K562 (cell line): ENCODE measurements at regions not wholly inside any gene's neighbourhood (a gene's known extent, or its start where the extent isn't known, plus 50 kb on each side); places are given as distances from the start of the nearest gene placed in this dataset.

Source experiments
- ATAC-seq: fragments of 200-7000 bp; cut with Tn5 transposase; 3 replicates; pipeline ENCODE4 v1.9.1; 2020; ENCODE audit warnings: moderate library complexity
- BruUV-seq: library from RNA; stranded (reverse); fragments of 400-500 nt; replicated peaks from 2 replicates; lab custom pipeline; 2021; lab: Mats Ljungman, UMichigan
- CTCF ChIA-PET: fragments of 300-600 bp; formaldehyde crosslinking; extraction: SDS; loops from one replicate; lab custom pipeline; 2021; ENCODE audit warnings: low intra/inter-chr PET ratio; lab: Yijun Ruan, JAX
- POLR2A ChIA-PET: fragments of 300-600, 350-650 bp; sonication (Branson Sonifier 250); formaldehyde crosslinking; extraction: SDS; loops from one replicate; lab custom pipeline; 2021; ENCODE audit warnings: antibody characterized with exemption, inconsistent platforms; lab: Yijun Ruan, JAX
- DNase-seq, 4 experiments: peaks; one replicate each; pipeline versions ENCODE4 v3.0.0 to v3.0.0-alpha.2; 2011 to 2018; ENCODE audit warnings: low spot score in 3 of 4, mixed read lengths in 3 of 4; ENCODE audit errors: extremely low read depth in 1 of 4
- FAIRE-seq: peaks from 2 replicates; lab custom pipeline; 2011; peaks lifted over from hg19 to GRCh38; lab: Jason Lieb, UNC
- H2AFZ ChIP-seq: 2 replicates; pipeline ENCODE4 v1.6.0; 2011; ENCODE audit warnings: low read depth, low read length, control low read depth, inconsistent platforms
- H3K27ac ChIP-seq: fragments of 200-600 bp; 3 replicates; pipeline ENCODE4 v1.8.0; 2011; ENCODE audit warnings: low read depth, mild to moderate bottlenecking, control low read depth, inconsistent platforms, low read length, moderate library complexity, mixed read lengths; ENCODE audit errors: extremely low read depth
- H3K27me3 ChIP-seq, 2 experiments: fragments of 300-600 bp in 1 of 2; 2 replicates in 1 of 2; 3 replicates in 1 of 2; pipeline versions ENCODE4 v1.6.0 to v1.8.0; 2011; ENCODE audit warnings: inconsistent platforms in 2 of 2, low read length in 2 of 2, mild to moderate bottlenecking in 1 of 2, mixed read lengths in 1 of 2, moderate library complexity in 1 of 2; ENCODE audit not compliant: control insufficient read depth in 2 of 2, insufficient read depth in 2 of 2
- H3K36me3 ChIP-seq: fragments of 300-600 bp; 3 replicates; pipeline ENCODE4 v1.8.0; 2011; ENCODE audit warnings: mild to moderate bottlenecking, low read length, inconsistent platforms; ENCODE audit not compliant: control insufficient read depth, insufficient read depth
- H3K4me1 ChIP-seq, 2 experiments: fragments of 200-600 bp in 1 of 2; replicated peaks in 1 of 2; 2 replicates in 1 of 2; 3 replicates in 1 of 2; pipeline versions ENCODE4 v1.5.1 to v1.8.0; 2011; ENCODE audit warnings: inconsistent platforms in 2 of 2, low read length in 2 of 2, mild to moderate bottlenecking in 1 of 2, mixed read lengths in 1 of 2, moderate library complexity in 1 of 2; ENCODE audit not compliant: control insufficient read depth in 2 of 2, insufficient read depth in 2 of 2
- H3K4me2 ChIP-seq: 2 replicates; pipeline ENCODE4 v1.6.1; 2011; ENCODE audit warnings: low read length, control low read depth, inconsistent platforms, mixed read lengths; ENCODE audit not compliant: insufficient read depth
- H3K4me3 ChIP-seq: fragments of 200-600 bp; sonication (generic), shearing (Covaris generic); 2 replicates; pipeline ENCODE4 v1.5.1; 2016; ENCODE audit warnings: control low read depth, inconsistent platforms
- H3K79me2 ChIP-seq: fragments of 200-600 bp; 3 replicates; pipeline ENCODE4 v1.8.0; 2011; ENCODE audit warnings: low read length, inconsistent platforms; ENCODE audit not compliant: control insufficient read depth, insufficient read depth
- H3K9ac ChIP-seq, 2 experiments: 2 replicates each; pipeline versions ENCODE4 v1.6.0 to v1.6.1; 2011; ENCODE audit warnings: low read depth in 2 of 2, low read length in 2 of 2, control low read depth in 1 of 2, inconsistent platforms in 1 of 2, mild to moderate bottlenecking in 1 of 2, mixed read lengths in 1 of 2; ENCODE audit not compliant: insufficient read depth in 1 of 2
- H3K9me1 ChIP-seq: one replicate; pipeline ENCODE4 v1.6.0; 2011; ENCODE audit warnings: inconsistent platforms, mild to moderate bottlenecking, low read length, moderate library complexity; ENCODE audit not compliant: control insufficient read depth, insufficient read depth
- H3K9me3 ChIP-seq: replicated peaks from 2 replicates; pipeline ENCODE4 v1.5.1; 2011; ENCODE audit warnings: low read depth, low read length, inconsistent platforms; ENCODE audit not compliant: control insufficient read depth, insufficient read depth
- H4K20me1 ChIP-seq: replicated peaks from 2 replicates; pipeline ENCODE4 v1.6.1; 2011; ENCODE audit warnings: low read length, inconsistent platforms, mixed read lengths; ENCODE audit not compliant: control insufficient read depth, insufficient read depth
- BACH1 ChIP-seq: fragments of 200-800 bp; sonication (Bioruptor generic); IDR thresholded peaks from 2 replicates; pipeline ENCODE4 v1.6.1; 2016; ENCODE audit warnings: missing genetic modification characterization, missing compliant biosample characterization
- DACH1 ChIP-seq: fragments of 450-650 bp; IDR thresholded peaks from 2 replicates; pipeline ENCODE4 v1.6.1; 2018; ENCODE audit not compliant: partially characterized antibody
- EWSR1 ChIP-seq: fragments of 450-650 bp; IDR thresholded peaks from 2 replicates; pipeline ENCODE4 v1.6.1; 2018; ENCODE audit warnings: borderline replicate concordance, mild to moderate bottlenecking, low read depth, moderate library complexity; ENCODE audit not compliant: partially characterized antibody
- FOXJ2 ChIP-seq: fragments of 200-800 bp; sonication (Bioruptor generic); IDR thresholded peaks from 2 replicates; pipeline ENCODE4 v1.6.1; 2016; ENCODE audit warnings: missing genetic modification characterization, missing compliant biosample characterization
- HOXB6 ChIP-seq: fragments of 250-450 bp; sonication (Bioruptor Pico); IDR thresholded peaks from 2 replicates; pipeline ENCODE4 v1.5.1; 2022; ENCODE audit warnings: mild to moderate bottlenecking, borderline replicate concordance
- LARP7 ChIP-seq: fragments of 450-650 bp; IDR thresholded peaks from 2 replicates; pipeline ENCODE4 v1.6.1; 2016
- NRF1 ChIP-seq, 2 experiments: fragments of 450-650 bp; IDR thresholded peaks in 1 of 2; conservative IDR thresholded peaks in 1 of 2; 2 replicates each; pipeline ENCODE4 v1.6.1; 2014; ENCODE audit warnings: mild to moderate bottlenecking in 2 of 2
- PURB ChIP-seq: sonication (generic); formaldehyde crosslinking; IDR thresholded peaks from 2 replicates; pipeline ENCODE4 v1.9.0; 2021; ENCODE audit warnings: low read depth, mild to moderate bottlenecking, missing genetic modification reagents
- RBBP5 ChIP-seq: fragments of 200-600 bp; sonication (generic); IDR thresholded peaks from 2 replicates; pipeline ENCODE4 v1.6.1; 2012; ENCODE audit warnings: borderline replicate concordance, mild to moderate bottlenecking, low read length, control low read depth, inconsistent platforms; ENCODE audit not compliant: insufficient read depth, poor library complexity, severe bottlenecking
- SMARCA5 ChIP-seq: fragments of 450-650 bp; IDR thresholded peaks from 2 replicates; pipeline ENCODE4 v1.6.1; 2016
- SNIP1 ChIP-seq: fragments of 450-650 bp; IDR thresholded peaks from 2 replicates; pipeline ENCODE4 v1.7.1; 2017; ENCODE audit warnings: low read depth, mild to moderate bottlenecking
- ZNF668 ChIP-seq: fragments of 250-450 bp; sonication (Bioruptor Pico); IDR thresholded peaks from 2 replicates; pipeline ENCODE4 v1.8.0; 2022; ENCODE audit warnings: mild to moderate bottlenecking, inconsistent platforms
- WGBS: fragments of 100-300 bp; shearing (Covaris generic); methylation state at CpG from one replicate; pipeline ENCODE4 v1.1.6; 2016; ENCODE audit warnings: low coverage, mixed read lengths; ENCODE audit not compliant: insufficient coverage; ENCODE audit errors: missing lambda C conversion rate; 5-methylcytosine and 5-hydroxymethylcytosine counted together
- in situ Hi-C: fragments of 300-500 bp; cut with MboI; formaldehyde crosslinking; loops from 4 replicates; pipeline ENCODE4 v1.15.0; 2018; ENCODE audit warnings: inconsistent platforms, mixed read lengths
- intact Hi-C: fragments of 100-400 bp; cut with micrococcal nuclease; formaldehyde crosslinking; loops from 2 replicates; pipeline ENCODE4 v1.14.2; 2022
- TF ChIP-seq, protein P1 (sequence below): sonication (generic); formaldehyde crosslinking; IDR thresholded peaks from 2 replicates; pipeline ENCODE4 v1.8.1; 2023; ENCODE audit warnings: mild to moderate bottlenecking, missing genetic modification reagents
- TF ChIP-seq, protein P2 (sequence below): conservative IDR thresholded peaks from 2 replicates; pipeline ENCODE4 v1.6.1; 2011; ENCODE audit warnings: low read depth, mild to moderate bottlenecking, low read length; ENCODE audit not compliant: control insufficient read depth
- TF ChIP-seq, protein P3 (sequence below): fragments of 450-650 bp; formaldehyde crosslinking; IDR thresholded peaks from 2 replicates; pipeline ENCODE4 v1.4.0; 2020; ENCODE audit warnings: mild to moderate bottlenecking, mixed read lengths
- TF ChIP-seq, protein P4 (sequence below): fragments of 450-650 bp; IDR thresholded peaks from one replicate; pipeline ENCODE4 v1.6.1; 2018; ENCODE audit warnings: mild to moderate bottlenecking, moderate library complexity; ENCODE audit not compliant: partially characterized antibody

DNA sequence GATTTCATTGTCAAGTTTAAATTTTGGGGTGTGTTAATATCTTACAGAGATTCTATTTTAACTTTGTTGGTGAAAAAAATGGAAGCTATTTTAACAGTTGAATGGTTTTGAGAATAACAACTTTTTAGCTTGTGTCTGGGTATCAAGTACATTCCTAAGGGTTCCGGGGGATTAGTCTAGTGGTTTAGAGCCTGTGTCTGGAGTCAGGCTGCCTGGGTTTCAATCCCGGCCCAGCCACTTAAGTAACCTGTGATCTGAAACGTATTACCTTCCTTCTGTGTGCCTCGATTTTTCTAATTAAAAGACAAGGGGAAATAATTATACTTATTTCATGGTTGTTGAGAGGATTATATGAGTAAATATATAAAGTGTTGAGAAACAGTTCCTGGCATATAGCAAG lies 288.6 kb upstream of the NR3C2 start:
- BruUV-seq = no TSS peak
- no peak overlapping the region for H2AFZ ChIP-seq
- no peaks in the 10 kb centered on the region for H3K4me1 ChIP-seq
- DNase-seq (no peak), FAIRE-seq (no peak), ATAC-seq (no peak)
- POLR2A ChIA-PET = no interaction called here
- no peak overlapping the region for H3K9ac ChIP-seq
- H4K20me1 ChIP-seq = no peaks in the 10 kb centered on the region
- no peaks in the 10 kb centered on the region for H3K9me3 ChIP-seq
- H3K27me3 ChIP-seq = no peaks in the 10 kb centered on the region
- TF ChIP-seq, protein P1, sequence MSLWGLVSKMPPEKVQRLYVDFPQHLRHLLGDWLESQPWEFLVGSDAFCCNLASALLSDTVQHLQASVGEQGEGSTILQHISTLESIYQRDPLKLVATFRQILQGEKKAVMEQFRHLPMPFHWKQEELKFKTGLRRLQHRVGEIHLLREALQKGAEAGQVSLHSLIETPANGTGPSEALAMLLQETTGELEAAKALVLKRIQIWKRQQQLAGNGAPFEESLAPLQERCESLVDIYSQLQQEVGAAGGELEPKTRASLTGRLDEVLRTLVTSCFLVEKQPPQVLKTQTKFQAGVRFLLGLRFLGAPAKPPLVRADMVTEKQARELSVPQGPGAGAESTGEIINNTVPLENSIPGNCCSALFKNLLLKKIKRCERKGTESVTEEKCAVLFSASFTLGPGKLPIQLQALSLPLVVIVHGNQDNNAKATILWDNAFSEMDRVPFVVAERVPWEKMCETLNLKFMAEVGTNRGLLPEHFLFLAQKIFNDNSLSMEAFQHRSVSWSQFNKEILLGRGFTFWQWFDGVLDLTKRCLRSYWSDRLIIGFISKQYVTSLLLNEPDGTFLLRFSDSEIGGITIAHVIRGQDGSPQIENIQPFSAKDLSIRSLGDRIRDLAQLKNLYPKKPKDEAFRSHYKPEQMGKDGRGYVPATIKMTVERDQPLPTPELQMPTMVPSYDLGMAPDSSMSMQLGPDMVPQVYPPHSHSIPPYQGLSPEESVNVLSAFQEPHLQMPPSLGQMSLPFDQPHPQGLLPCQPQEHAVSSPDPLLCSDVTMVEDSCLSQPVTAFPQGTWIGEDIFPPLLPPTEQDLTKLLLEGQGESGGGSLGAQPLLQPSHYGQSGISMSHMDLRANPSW (CRISPR knock-in tag) = no peak
- TF ChIP-seq EWSR1 (no peak), SMARCA5 (no peak), RBBP5 (no peak), NRF1 (conservative IDR thresholded peaks at IDR 0.05 in 1 of 2, IDR thresholded peaks at IDR 0.05 in 1 of 2) (no peak), ZNF668 (CRISPR knock-in tag) (no peak), HOXB6 (no peak), SNIP1 (no peak), PURB (CRISPR knock-in tag) (no peak), DACH1 (no peak), BACH1 (tag) (no peak), FOXJ2 (tag) (no peak), LARP7 (no peak)
- TF ChIP-seq, protein P2, sequence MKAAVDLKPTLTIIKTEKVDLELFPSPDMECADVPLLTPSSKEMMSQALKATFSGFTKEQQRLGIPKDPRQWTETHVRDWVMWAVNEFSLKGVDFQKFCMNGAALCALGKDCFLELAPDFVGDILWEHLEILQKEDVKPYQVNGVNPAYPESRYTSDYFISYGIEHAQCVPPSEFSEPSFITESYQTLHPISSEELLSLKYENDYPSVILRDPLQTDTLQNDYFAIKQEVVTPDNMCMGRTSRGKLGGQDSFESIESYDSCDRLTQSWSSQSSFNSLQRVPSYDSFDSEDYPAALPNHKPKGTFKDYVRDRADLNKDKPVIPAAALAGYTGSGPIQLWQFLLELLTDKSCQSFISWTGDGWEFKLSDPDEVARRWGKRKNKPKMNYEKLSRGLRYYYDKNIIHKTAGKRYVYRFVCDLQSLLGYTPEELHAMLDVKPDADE = no peak
- TF ChIP-seq, protein P3, sequence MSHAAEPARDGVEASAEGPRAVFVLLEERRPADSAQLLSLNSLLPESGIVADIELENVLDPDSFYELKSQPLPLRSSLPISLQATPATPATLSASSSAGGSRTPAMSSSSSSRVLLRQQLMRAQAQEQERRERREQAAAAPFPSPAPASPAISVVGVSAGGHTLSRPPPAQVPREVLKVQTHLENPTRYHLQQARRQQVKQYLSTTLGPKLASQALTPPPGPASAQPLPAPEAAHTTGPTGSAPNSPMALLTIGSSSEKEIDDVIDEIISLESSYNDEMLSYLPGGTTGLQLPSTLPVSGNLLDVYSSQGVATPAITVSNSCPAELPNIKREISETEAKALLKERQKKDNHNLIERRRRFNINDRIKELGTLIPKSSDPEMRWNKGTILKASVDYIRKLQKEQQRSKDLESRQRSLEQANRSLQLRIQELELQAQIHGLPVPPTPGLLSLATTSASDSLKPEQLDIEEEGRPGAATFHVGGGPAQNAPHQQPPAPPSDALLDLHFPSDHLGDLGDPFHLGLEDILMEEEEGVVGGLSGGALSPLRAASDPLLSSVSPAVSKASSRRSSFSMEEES (CRISPR knock-in tag) = no peak
- TF ChIP-seq, protein P4, sequence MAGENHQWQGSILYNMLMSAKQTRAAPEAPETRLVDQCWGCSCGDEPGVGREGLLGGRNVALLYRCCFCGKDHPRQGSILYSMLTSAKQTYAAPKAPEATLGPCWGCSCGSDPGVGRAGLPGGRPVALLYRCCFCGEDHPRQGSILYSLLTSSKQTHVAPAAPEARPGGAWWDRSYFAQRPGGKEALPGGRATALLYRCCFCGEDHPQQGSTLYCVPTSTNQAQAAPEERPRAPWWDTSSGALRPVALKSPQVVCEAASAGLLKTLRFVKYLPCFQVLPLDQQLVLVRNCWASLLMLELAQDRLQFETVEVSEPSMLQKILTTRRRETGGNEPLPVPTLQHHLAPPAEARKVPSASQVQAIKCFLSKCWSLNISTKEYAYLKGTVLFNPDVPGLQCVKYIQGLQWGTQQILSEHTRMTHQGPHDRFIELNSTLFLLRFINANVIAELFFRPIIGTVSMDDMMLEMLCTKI = no peak
- 0% methylated on average over 4 of the region's 4 CpGs for WGBS
- H3K4me3 ChIP-seq = no peak overlapping the region
- no peaks in the 10 kb centered on the region for H3K79me2 ChIP-seq
- intact Hi-C loops (no loop called here), in situ Hi-C loops (no loop called here)
- no peaks in the 10 kb centered on the region for H3K9me1 ChIP-seq
- no peaks in the 10 kb centered on the region for H3K36me3 ChIP-seq
- no peak overlapping the region for H3K27ac ChIP-seq
- H3K4me2 ChIP-seq = no peak overlapping the region
- CTCF ChIA-PET = no interaction called here
